CD4-positive, CD25-positive, alpha-beta regulatory T cell (primary cell): ENCODE measurements at regions not wholly inside any gene's neighbourhood (a gene's known extent, or its start where the extent isn't known, plus 50 kb on each side); places are given as distances from the start of the nearest gene placed in this dataset.

ENCODE experiments used
- ATAC-seq, 2 donors: fragments of 150-1000 bp; cut with Tn5 transposase; one replicate each; pipeline ENCODE4 v1.10.0; 2021; ENCODE audit warnings: low read depth in 2 of 2, moderate number of reproducible peaks in 2 of 2, moderate library complexity in 1 of 2
- DNase-seq, 3 donors: peaks; one replicate each; pipeline versions ENCODE4 v3.0.0 to v3.0.0-alpha.2; 2012 to 2022; ENCODE audit warnings: mixed read lengths in 1 of 3
- H3K27ac ChIP-seq: one replicate; pipeline ENCODE4 v1.7.0; 2013; ENCODE audit warnings: mild to moderate bottlenecking, low read length; ENCODE audit not compliant: insufficient read depth, poor library complexity, severe bottlenecking
- H3K27me3 ChIP-seq: one replicate; pipeline ENCODE4 v1.7.0; 2013; ENCODE audit warnings: low read length; ENCODE audit not compliant: control insufficient read depth, insufficient read depth
- H3K36me3 ChIP-seq: one replicate; pipeline ENCODE4 v1.7.0; 2013; ENCODE audit warnings: mild to moderate bottlenecking, low read length, moderate library complexity; ENCODE audit not compliant: control insufficient read depth, insufficient read depth
- H3K4me1 ChIP-seq: 2 replicates; pipeline ENCODE4 v1.7.0; 2013; ENCODE audit warnings: mild to moderate bottlenecking, low read length; ENCODE audit not compliant: insufficient read depth, control insufficient read depth, poor library complexity, severe bottlenecking
- H3K4me3 ChIP-seq: one replicate; pipeline ENCODE4 v1.7.0; 2013; ENCODE audit warnings: low read depth, mild to moderate bottlenecking, low read length, moderate library complexity
- H3K9me3 ChIP-seq, 2 experiments: 1 replicate in 1 of 2; 2 replicates in 1 of 2; pipeline ENCODE4 v1.7.0; 2013; ENCODE audit warnings: low read length in 2 of 2, mild to moderate bottlenecking in 1 of 2, moderate library complexity in 1 of 2; ENCODE audit not compliant: control insufficient read depth in 2 of 2
- H3K27ac Mint-ChIP-seq, 3 donors: one replicate each; pipeline ENCODE4 v1.8.0; 2020 to 2022; ENCODE audit warnings: mild to moderate bottlenecking in 3 of 3, mixed read lengths in 3 of 3, moderate library complexity in 2 of 3
- H3K27me3 Mint-ChIP-seq: one replicate; pipeline ENCODE4 v1.8.0; 2022; ENCODE audit warnings: mild to moderate bottlenecking, mixed read lengths
- H3K36me3 Mint-ChIP-seq: one replicate; pipeline ENCODE4 v1.8.0; 2020; ENCODE audit warnings: mixed read lengths
- H3K4me1 Mint-ChIP-seq, 4 donors: one replicate each; pipeline ENCODE4 v1.8.0; 2020 to 2022; ENCODE audit warnings: mixed read lengths in 4 of 4, mild to moderate bottlenecking in 1 of 4
- H3K4me3 Mint-ChIP-seq, 4 donors: one replicate each; pipeline ENCODE4 v1.8.0; 2020 to 2022; ENCODE audit warnings: mild to moderate bottlenecking in 4 of 4, mixed read lengths in 4 of 4, moderate library complexity in 3 of 4
- H3K9me3 Mint-ChIP-seq, 7 donors: one replicate each; pipeline ENCODE4 v1.8.0; 2020 to 2022; ENCODE audit warnings: mixed read lengths in 7 of 7, mild to moderate bottlenecking in 3 of 7, moderate library complexity in 2 of 7

DNA sequence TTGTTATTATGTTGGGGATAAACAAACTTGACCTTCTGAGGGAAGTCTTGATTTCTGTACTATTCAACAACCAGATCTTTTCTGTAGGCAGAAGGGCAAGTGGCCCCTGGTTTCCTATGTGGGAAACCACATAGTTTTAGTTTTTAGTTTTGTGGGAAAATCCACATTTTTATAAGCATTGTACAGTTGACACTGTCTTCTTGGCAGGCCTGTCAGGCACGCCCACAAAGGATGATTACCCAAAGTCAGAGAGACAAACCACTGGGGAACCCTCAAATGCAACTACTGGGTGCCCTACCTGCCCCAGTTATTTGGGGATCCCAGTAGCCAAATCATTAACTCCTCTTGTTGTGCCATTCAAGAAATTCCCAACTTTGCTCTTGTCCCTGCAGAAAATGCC, 75.1 kb upstream of the UTY start:
- Histone ChIP-seq H3K4me3 (no peak overlapping the region), H3K4me1 (no peaks in the 10 kb centered on the region), H3K27ac (no peak overlapping the region), H3K9me3 (no peaks in the 10 kb centered on the region), H3K36me3 (no peaks in the 10 kb centered on the region), H3K27me3 (no peaks in the 10 kb centered on the region)
- Mint-ChIP-seq H3K9me3 (peaks cover 0 to 2% (median 0%) of the 10 kb centered on the region in 7 donors), H3K27me3 (no peaks in the 10 kb centered on the region), H3K4me3 (no peak overlapping the region), H3K4me1 (no peaks in the 10 kb centered on the region), H3K27ac (no peak overlapping the region), H3K36me3 (no peaks in the 10 kb centered on the region)
- no peak for ATAC-seq
- no peak for DNase-seq

DNA sequence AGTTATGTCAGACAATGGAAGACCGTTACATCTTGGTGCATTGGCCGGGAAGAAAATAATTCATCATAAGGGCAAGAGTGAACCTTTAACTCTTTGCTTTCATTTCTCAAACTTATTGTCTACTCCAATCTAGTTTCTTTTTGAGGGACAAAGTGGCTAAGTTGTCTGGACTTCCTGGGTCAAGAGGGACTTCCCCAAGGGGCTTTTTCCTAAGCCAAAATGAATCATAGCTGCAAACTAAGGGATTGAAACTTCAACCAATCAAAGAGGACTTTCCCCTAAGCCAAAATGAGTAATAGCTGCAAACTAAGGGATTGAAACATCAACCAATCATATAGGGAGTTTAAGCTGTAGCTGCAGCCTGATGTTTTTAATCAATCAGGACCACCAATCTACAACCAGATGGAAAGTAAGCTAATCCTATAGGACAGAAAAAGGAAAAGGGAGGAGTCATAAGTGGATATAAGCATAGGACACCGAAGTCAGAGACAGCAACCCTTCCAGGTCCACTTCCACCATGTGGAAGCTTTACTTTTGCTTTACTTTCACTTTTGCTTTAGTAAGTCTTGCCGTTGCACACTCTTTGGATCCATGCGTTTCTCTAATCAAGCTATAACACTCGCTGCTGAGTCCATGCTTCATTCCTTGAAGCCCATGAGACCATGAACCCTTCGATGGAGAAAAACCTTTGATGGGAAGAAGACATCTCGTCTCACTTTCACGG, 72.7 kb upstream of the UTY start:
- Histone ChIP-seq H3K4me1 (no peaks in the 10 kb centered on the region), H3K36me3 (no peaks in the 10 kb centered on the region), H3K27ac (no peak overlapping the region), H3K9me3 (no peaks in the 10 kb centered on the region), H3K4me3 (no peak overlapping the region), H3K27me3 (no peaks in the 10 kb centered on the region)
- Mint-ChIP-seq H3K36me3 (no peaks in the 10 kb centered on the region), H3K27ac (peak overlapping the region in 1 of 3 donors; percentile 52), H3K27me3 (peaks cover 4% of the 10 kb centered on the region), H3K4me3 (no peak overlapping the region), H3K9me3 (peaks cover 0 to 2% (median 0%) of the 10 kb centered on the region in 7 donors), H3K4me1 (no peaks in the 10 kb centered on the region)
- DNase-seq (no peak), ATAC-seq (no peak)

DNA sequence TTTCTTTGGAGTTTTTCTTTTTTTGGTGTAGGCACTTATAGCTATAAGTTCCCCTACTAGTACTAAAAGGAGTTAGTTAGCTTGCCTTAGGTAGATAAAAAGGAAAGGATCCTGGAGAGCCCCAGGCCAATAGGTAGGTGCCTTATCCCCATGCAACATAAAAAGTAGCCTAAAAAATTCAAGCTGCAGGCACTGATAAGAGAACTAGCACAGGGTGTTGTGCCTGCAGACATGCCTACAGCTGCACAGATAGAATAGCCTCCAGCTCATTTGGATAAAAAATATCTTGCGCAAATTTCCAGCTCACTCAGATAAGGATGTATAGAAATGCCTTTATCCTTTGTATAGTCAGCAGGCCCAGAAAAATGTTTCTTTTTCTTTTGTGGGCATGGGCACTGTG, 71.4 kb upstream of the UTY start:
- Mint-ChIP-seq H3K4me1 (no peaks in the 10 kb centered on the region), H3K4me3 (no peak overlapping the region), H3K27ac (no peak overlapping the region), H3K9me3 (peaks cover 0 to 2% (median 0%) of the 10 kb centered on the region in 7 donors), H3K36me3 (no peaks in the 10 kb centered on the region), H3K27me3 (peaks cover 4% of the 10 kb centered on the region)
- DNase-seq = no peak
- H3K4me3 ChIP-seq = no peak overlapping the region
- H3K27me3 ChIP-seq = no peaks in the 10 kb centered on the region
- H3K4me1 ChIP-seq = no peaks in the 10 kb centered on the region
- no peak overlapping the region for H3K27ac ChIP-seq
- H3K36me3 ChIP-seq = no peaks in the 10 kb centered on the region
- no peak for ATAC-seq
- no peaks in the 10 kb centered on the region for H3K9me3 ChIP-seq

DNA sequence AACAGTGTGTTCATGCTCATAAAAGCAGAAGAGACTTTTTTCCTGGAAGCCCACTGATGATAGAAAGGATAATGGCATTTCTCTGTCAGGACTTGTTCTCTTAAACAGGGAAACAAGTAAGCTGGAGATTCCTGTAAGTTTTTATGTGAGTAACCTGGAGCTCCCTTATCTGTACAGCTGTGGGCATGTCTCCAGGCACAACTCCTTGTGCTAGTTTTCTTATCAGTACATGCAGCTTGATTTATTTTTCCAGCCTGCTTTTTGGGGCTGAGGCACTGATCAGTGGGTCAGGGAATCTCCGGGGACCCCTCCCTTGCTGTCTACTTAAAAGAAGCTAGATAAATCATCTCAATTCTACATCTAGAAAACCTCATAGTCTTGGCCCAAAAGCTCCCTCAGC, 64.7 kb upstream of the UTY start:
- Histone ChIP-seq H3K4me1 (no peaks in the 10 kb centered on the region), H3K27ac (no peak overlapping the region), H3K4me3 (no peak overlapping the region), H3K9me3 (peaks cover 0 to 2% of the 10 kb centered on the region in 2 experiments), H3K36me3 (no peaks in the 10 kb centered on the region), H3K27me3 (no peaks in the 10 kb centered on the region)
- Mint-ChIP-seq H3K9me3 (peaks cover 0 to 6% (median 0%) of the 10 kb centered on the region in 7 donors), H3K4me1 (no peaks in the 10 kb centered on the region), H3K36me3 (no peaks in the 10 kb centered on the region), H3K4me3 (no peak overlapping the region), H3K27me3 (peaks cover 4% of the 10 kb centered on the region), H3K27ac (no peak overlapping the region)
- DNase-seq (no peak), ATAC-seq (no peak)

DNA sequence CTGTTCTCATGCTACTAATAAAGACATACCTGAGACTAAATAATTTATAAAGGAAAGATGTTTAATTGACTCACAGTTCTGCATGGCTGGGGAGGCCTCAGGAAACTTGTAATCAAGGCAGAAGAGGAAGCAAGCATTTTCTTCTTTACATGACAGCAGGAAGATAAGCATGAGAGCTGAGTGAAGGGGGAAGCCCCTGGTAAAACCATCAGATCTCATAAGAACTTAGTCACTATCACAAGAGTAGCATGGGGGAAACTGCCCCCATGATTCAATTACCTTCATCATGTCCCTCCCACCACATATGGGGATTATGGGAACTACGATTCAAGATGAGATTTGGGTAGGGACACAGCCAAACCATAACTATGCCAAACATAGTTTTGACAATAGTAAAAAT, 58.1 kb upstream of the UTY start:
- H3K27ac Mint-ChIP-seq = no peak overlapping the region
- DNase-seq = no peak
- H3K9me3 Mint-ChIP-seq = peaks cover 0 to 6% (median 0%) of the 10 kb centered on the region in 7 donors
- Histone ChIP-seq H3K36me3 (no peaks in the 10 kb centered on the region), H3K4me3 (no peak overlapping the region), H3K9me3 (peaks cover 0 to 2% of the 10 kb centered on the region in 2 experiments), H3K4me1 (no peaks in the 10 kb centered on the region), H3K27ac (no peak overlapping the region), H3K27me3 (no peaks in the 10 kb centered on the region)
- H3K4me1 Mint-ChIP-seq = no peaks in the 10 kb centered on the region
- ATAC-seq = no peak
- no peaks in the 10 kb centered on the region for H3K36me3 Mint-ChIP-seq
- no peaks in the 10 kb centered on the region for H3K27me3 Mint-ChIP-seq
- no peak overlapping the region for H3K4me3 Mint-ChIP-seq
